GM21619 (cell line): ENCODE measurements at regions not wholly inside any gene's neighbourhood (a gene's known extent, or its start where the extent isn't known, plus 50 kb on each side); places are given as distances from the start of the nearest gene placed in this dataset.

Experiments used
- ATAC-seq: cut with Tn5 transposase; IDR thresholded peaks from one replicate; pipeline ENCODE4 v1.9.1; 2021; ENCODE audit not compliant: unreplicated experiment

DNA sequence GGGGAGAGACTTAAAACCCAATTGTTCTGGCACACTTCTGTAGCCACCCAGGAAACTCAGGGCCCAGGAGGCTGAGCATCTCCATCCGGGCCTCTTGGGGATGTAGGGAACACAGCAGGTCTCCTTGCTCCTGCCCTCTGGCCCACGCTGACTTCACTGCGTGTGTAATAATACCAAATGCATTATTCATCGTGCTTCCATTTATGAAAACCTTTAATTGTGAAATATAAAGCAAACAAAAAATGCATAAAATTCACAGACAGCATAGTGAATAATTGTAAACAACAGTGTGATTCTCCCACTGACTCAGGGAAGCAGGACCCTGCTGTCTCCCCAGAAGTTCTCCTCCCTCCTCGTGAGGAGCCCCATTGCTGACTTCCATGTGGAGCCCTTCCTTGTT, 70.3 kb upstream of the SHH start:
- no peak for ATAC-seq

DNA sequence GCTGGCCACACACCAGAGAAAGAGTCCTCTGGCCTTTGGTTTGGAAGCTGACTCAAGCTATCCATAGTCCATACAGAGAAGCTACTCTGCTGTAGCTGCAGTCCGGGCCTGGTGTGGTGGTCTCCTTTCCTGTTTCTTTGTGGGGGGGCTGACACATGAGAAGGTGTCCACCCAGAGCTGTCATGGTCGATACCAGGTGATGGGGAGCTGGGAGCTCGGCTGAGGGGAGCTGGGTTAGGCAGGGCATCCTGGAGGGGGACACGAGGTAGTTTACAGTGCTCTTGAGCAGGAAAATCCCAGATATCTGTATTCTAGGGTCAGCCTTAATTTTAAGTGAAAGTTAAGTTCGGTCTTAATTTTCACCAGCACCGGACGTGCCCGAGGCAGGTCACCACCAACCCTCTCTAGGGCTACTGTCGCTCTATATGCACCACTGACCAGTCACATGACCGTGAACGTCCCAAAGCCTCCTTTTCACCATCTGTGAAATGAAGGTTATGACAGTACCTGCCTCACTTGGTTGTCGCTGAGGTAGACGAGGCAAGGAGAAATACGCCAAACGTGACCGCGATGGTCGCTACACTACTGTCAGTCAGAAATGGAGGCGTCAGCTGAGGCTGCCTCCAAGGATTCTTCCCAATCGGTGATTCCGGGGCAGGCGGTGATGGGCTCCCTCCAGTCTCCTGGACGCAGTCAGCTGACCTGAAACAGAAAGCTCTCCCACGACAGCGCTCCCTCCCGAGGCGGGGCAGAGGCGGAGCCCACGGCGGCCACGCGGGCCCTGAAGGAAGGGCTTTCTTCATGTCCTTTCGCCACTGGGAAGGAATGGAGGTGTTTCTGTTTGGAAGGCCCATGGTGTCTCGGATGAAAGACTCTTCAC, 69.4 kb upstream of the SHH start:
- no peak for ATAC-seq

DNA sequence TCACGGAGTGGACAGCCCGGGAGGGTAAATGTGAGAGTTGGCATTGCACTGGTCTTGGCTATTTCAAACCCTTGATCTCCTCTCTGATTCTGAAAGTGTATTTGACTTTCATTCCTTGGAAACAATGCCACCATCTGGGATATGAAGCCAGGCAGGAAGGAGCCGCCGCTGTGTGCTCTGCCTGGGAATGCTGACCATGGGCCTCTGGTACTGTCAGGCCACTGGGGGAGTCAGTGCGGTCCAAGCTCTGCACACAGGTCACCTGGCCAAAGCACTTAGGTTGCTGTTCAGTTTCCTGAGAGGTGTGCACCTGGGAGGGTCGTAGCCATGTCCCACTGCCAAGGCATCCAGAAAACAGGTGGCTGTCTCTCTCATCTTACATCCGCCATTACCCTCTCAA, 68.5 kb upstream of the SHH start:
- ATAC-seq, result no peak

DNA sequence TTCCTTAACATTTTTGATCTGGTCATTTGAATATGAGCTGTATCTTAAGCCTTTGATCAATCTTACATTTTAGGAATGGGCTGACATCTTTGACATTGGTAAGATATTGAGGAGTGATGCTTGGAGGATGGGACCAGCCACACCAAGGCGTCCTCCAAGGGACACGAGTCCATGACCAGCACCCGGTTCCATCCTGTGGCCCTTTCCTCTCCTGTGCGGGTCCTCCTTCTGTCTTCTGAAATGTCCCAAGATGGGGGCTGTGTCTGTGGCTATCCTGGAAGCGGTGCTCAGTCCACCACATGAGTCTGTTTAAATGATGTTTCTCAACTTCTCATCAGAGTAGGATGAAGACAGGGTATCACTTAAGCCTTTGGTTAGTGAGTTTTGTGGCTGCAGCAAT, 67.3 kb upstream of the SHH start:
- ATAC-seq, result no peak

DNA sequence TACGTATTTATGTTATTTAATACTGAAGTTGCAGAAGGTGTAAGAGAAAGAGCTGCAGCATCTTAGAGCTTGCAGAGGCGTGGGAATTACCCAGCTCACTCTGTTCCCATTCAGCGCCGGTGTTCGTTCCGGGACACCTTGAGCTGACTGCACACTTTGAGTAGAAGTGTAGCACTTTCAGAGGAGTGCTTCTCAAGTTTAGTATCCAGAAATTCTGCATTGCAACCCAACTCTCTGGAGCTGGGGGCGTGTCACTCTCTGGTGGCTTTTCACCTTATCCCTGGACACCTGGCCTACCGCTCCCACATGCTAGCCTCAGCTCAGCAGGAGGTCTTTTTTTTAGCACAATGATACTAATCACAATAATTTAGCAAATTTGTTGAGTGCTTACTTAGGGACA, 66.4 kb upstream of the SHH start:
- no peak for ATAC-seq

DNA sequence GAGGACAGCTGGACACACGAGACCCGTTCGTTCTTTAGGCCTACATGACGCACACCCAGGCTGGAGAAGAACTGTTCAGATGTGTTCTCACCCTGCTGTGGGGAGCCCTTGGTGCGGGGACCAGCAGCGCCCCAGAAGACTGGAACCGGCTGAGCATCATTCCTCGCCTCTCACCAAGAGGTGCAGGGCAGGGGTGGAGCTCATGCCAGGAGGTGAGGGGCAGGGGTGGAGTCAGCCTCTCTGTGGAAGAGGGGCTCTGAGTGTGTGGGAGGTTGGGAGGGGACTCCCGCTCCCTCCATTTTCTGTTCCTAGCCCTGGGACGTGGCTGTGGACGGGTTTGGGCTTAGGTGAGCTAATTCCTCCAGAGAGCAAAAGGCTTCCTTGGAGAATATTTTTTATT, 66.0 kb upstream of the SHH start:
- ATAC-seq, result no peak

DNA sequence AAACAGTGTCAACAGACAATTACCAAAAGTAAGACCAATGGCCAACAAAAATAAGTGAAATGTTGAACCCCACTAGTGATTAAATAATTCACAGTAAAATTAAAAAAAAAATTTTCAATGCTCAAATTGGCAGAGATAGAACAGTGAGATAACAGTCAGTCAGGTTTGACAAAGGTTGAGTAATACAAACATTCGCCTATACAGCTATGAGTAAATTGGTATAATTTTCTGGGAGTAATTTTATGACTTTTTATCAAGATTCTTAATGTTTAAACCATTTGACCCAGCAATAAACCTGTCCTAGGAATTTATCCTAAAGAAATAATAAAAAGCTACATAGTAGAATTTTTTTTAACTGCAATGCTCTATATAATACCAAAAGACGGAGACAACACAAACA, 64.9 kb upstream of the SHH start:
- no peak for ATAC-seq

DNA sequence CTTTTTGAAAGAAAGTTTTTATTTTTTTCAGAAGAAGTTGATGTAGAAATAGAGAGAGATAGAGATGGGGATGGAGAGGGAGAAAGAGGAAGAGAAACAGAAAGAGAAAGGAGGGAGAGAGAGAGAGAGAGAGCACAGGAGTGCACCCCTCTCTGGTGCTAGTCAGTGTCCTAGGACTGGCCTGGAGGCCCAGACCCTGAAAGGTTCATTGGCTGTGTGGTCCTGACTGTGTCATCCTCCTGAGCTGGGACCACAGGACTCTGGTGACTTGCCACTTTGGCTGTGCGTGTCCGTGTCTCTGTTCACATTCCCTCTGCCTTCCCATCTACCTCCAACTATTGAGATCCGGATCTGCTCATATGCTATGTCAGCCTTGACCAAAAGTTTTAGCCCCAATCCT, 62.1 kb upstream of the SHH start:
- no peak for ATAC-seq

DNA sequence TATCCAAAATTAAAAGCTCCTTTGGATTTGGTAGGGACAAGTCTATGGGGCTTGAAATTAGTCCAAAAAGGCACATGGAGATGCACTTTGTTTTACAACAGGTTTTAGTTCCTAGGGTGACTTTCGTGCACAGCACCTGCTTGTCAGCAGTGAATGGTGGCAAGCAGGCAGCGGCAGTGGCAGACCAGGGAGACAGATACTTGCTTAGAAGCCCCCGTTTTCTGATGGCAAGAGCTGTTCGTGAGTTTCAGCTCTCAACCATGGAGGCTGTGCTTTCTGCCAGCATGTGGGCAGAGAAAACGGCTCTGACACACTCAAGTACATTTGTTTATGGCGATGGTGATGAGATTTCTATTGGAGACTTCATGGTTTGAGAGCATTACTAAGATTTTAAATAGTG, 61.7 kb upstream of the SHH start:
- no peak for ATAC-seq

DNA sequence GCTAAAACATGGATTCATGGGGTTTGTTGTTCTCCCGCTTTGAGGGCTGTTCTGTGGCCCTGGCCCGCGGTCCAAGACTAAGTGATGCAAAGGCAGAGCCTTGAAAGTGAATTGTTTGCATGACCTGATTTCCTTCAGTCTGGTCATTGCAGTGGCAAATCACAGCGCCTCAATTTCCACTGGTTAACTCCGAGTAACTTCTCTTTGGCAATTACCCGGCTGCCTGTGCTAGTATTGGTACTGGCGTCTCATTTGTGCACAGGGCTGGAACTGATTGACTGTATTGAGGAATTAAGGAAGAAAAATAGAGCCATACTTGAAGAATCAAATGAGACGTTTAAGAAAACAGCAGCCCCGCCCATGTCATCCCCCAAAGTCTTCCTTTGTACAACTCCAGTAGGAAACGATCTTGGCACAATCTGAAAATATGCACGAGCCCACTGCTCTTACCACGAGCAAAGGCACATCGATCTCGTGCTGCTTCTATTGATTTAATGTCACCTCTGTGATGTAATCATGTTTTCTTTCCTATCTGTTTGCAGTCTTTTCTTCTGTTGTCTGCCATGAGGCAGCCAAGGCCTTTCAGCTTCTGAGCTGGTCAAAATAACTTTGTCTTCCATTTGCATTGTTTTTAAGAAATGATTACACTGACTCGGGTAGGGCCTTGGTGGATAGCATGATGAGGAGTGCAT, 60.6 kb upstream of the SHH start:
- ATAC-seq, result no peak

DNA sequence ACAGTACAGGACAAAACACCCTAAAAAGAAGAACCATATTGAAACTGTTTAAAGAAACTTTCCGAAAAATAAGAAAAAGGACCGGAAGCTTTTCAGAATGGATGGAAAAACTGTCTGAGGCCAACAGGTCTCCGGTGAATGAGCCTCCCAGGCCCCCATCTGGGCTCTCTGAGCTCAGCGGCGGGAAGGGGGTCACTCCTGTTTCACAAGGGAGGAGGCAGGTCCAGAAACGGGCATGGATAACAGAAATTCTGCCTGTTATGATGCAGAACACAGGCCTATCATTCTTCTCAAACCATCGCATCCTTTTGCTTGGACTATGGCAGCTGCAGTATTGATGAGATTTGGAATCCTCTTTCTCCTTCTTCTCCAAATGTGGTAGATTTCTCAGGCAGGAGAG, 58.9 kb upstream of the SHH start:
- no peak for ATAC-seq

DNA sequence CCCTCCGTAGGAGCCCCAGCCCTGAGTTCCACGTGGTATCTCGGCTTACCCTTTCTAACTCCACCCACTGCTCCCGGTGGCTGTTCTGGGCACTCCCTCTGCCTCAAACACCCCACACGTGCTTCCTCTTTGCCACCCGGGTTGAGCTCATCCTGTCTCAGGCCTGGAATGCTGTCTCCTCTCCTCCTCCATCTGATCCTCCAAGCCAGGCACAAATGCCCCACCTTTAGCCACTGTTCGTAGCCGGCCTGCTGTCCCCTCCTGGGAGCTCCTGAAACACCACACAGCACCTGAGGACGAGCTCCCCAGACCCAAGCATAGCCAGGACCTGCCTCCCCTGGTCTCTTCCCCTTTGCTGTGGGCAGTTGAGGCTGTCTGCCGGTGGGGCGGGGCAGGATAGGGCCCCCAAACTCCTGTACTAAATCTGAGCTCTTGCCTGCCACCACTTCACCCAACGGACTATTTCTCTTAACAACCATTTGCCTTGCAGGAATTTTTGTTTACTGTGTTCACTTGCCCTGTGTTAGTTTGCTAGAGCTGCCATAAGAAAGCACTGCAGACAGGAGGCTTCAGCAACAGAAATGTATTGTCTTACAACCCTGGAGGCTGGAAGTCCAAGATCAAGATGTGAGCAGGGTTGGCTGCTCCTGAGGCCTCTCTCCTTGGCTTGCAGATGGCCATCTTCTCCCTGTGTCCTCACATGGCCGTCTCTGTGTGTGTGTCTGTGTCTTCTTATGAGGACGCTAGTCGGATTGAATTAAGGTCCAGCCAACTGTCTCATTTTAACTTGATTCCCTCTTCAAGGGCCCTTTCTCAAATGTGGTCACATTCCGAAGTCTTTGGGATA, 58.3 kb upstream of the SHH start:
- ATAC-seq, result no peak

DNA sequence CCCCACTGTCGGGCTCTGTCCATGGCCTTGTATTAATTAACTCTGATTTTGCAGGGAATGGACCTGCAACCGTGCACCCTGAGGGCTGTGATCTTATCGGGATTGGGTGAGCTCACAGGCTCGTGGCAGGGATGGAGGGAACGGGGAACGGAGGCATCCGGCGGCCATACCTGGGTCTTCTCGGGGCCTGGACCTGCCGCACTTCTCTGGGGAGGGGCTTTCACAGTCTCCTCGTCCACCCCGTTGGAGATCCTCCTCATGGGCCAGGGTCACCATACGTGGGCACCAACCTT, 57.5 kb upstream of the SHH start:
- ATAC-seq, result no peak

DNA sequence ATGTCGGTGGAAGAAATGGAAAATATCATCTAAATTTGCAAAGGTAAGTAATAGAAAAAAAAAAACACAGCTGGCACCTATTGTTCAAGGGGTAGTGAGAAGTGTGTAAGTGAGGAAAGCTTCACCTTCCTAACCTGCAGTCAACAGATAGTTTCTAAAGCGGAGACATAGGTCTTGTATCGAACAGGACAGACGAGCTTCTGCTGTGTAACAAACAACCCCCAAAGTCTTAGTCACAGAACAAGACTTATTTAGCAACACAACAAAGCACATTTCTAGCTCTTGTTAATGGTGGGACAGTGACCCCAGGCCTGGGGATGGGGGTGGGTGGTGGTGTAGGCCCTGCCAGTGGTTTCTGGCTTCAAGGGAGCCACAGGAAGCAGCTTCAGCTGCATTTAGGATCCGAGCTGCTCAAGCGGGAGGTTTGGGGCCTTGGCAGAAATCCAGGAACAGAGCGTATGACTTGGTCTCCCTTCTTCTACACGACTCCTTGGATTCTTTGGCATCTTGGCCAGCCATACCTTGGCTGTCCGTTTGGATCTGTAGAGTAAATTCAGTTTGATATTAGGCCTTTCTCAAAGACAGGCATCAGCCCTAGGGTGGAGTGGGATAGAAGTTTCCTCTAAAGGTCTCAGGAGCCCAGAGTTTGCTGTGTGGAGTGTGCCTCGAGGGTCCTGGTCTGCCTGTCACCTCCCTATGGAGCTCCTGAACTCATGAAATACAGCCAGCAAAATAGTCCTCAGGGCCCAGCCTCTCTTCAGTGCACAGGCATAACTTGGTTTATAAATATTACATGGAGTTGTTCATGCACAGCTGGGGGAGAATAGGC, 56.9 kb upstream of the SHH start:
- ATAC-seq, result no peak

DNA sequence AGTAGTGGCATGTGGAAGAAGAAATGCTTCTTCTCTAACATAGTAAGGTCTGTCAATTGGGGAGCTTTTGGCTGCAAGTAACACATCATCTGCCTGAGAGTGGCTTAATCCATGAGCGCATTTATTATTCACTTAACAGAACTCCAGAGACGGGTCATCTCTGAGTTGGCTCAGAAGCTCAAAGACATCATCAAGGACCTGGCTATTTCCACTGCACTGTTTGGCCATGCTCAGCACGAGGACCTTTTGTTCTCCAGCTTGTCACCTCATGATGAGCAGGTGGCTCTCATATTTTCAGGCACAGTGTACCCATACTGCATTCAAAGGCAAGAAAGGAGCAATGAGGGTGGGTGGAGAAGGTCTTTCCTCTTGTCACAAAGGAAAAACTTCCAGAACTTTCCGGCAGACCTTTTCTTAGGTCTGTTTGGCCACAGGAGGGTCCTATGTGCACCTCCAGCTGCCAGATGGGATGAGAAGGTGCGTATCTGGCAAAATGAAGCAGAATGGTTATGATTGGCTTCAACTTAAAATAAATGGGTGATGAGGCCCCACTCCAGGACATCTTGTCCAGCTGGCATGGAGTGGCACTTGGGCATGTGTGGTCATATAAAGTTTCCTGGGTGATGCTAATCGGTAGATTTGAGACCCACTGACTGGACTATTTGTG, 55.6 kb upstream of the SHH start:
- ATAC-seq, result no peak

DNA sequence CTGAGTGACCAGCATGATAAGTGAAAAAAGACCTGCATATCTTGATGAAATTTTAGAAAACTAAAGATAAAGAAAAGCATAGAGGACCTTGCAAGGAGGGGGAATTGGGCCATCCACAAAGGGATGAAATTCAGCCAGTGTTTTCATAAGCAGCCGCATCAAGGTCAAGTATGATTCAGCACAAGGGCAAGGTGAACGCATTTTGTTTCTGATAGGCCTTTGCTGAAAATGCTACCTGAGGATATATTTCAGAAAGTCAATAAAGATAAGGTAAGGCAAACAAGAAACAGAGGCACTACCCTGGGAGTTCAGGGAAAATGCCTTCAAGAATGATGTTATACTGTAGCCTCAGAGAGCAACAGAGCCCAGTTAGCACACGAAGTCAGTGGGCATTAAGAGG, 55.0 kb upstream of the SHH start:
- ATAC-seq, result no peak

DNA sequence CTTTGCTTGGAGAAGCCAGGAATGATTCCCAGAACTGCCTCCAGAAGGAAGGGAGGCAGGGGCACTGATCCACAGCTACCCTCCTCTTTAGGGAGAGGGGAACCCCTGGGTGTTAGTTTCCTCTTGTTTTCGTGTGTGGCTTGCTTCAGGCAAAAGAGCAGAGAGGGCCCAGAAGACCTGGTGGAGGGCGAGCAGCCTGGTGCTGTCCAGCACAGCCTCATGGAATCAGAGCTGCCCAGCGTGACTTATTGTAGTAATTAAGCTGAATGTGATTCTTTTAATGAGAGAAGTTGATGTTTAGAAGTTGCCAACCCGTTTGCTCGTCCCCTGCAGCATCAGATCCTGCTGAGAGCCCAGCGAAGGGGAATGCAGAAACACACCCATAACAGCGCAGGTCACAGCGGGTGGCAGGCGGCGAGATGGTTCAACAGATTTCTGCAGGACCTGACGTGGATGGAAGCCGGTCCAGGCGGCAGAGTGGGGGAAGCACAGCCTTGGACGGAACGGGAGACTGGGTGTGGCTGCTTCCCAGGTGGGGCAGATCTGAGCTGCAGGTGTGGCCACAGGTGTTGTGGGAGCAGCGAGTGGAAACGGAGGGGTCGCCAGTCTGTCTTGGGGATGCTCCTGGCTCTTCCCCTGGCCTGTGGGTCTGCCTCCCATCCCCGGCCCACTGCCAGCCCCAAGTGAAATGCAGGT, 53.7 kb upstream of the SHH start:
- no peak for ATAC-seq

DNA sequence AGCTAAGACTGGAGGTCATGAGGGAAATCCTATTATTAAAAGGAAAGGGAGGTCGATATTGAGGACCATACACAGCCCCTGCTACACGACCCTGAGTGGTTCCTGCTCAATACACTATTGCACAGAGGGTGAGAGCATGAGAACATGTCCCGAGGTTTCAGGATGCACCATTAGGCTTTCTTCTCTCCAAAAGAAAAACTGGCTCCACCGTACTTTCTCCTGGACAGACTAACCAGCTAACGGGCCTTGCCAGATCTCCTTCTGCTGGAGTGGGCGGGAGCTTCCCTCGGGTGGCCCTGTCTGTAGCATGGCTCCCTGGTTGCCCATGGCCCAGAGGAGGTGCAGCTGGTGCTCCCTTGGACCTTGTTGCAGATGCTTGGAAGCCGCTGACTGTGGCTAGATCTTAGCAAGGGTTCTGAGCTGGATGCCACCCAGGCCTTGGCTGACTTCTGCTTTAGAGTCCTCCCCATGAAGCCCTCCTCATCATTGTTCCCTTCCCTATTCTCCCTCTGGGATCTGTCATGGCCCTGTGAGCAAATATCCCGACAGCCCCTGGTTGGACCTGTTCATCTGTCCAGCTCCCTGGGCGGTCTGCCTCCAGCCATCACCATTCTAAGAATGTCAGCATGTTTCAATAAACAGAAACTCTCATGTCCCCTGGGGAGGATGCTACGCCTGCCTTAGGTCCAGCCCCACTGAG, 52.9 kb upstream of the SHH start:
- no peak for ATAC-seq

DNA sequence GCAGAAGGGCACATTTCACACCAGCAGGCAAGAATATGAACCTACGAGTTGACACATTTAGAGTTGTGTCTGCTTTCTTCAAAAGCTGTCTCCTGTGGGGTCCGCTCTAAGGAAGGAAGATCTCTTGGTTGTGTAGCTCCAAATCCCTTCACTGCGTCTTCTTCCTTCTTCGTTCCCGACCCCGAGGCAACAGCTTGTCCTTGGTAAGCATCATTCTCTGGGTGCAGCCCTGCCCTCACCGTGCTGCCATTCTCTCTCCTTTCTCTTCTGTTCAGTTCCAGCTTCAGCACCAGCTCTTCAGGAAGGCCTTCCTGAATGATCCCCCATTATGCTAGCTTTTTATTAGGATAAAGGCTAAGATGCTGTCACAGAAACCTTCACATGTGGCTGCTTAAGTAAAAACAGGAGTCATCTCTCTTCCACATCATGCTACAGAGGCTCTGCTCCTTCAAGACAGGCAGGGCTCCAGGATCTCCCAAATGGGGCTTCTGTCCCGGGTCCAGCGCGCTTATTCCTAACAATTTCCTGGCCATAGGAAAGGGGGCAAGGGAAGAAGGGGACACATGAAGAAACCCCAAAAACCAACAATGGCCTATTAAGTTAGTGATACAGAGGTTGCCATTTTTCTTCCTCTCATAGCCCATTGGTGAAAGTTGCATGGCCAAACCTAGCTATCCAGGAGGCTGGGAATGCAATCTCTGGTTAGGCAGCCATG, 52.2 kb upstream of the SHH start:
- no peak for ATAC-seq
